SK-N-SH treated with all-trans-retinoic acid at 6 μM for 48 hours (cell line): ENCODE measurements at regions not wholly inside any gene's neighbourhood (a gene's known extent, or its start where the extent isn't known, plus 50 kb on each side); places are given as distances from the start of the nearest gene placed in this dataset.

ENCODE experiments used
- ATAC-seq: fragments of 200-7000 bp; cut with Tn5 transposase; 3 replicates; pipeline ENCODE4 v1.9.1; 2020; ENCODE audit warnings: mild to moderate bottlenecking, moderate library complexity
- BACH2 ChIP-seq: fragments of 250-450 bp; sonication (Bioruptor Pico); IDR thresholded peaks from 2 replicates; pipeline ENCODE4 v1.9.0; 2021; ENCODE audit warnings: mild to moderate bottlenecking, borderline replicate concordance
- CREB5 ChIP-seq: fragments of 250-450 bp; sonication (Bioruptor Pico); IDR thresholded peaks from 2 replicates; pipeline ENCODE4 v1.5.1; 2020; ENCODE audit warnings: low read depth, mild to moderate bottlenecking, moderate library complexity
- CSDC2 ChIP-seq: fragments of 250-450 bp; sonication (Bioruptor Pico); IDR thresholded peaks from 2 replicates; pipeline ENCODE4 v1.5.0; 2020; ENCODE audit warnings: mild to moderate bottlenecking, moderate library complexity
- CSRNP3 ChIP-seq: fragments of 250-450 bp; sonication (Bioruptor Pico); IDR thresholded peaks from 2 replicates; pipeline ENCODE4 v1.5.1; 2021; ENCODE audit warnings: mild to moderate bottlenecking, moderate library complexity
- ESRRG ChIP-seq: fragments of 250-450 bp; sonication (Bioruptor Pico); IDR thresholded peaks from 2 replicates; pipeline ENCODE4 v1.6.1; 2021; ENCODE audit warnings: mild to moderate bottlenecking
- GLIS3 ChIP-seq: fragments of 250-450 bp; sonication (Bioruptor Pico); IDR thresholded peaks from 2 replicates; pipeline ENCODE4 v1.5.0; 2020; ENCODE audit warnings: mild to moderate bottlenecking, moderate library complexity
- ISL1 ChIP-seq: fragments of 250-450 bp; sonication (Bioruptor Pico); IDR thresholded peaks from 2 replicates; pipeline ENCODE4 v2.1.2; 2022; ENCODE audit warnings: mild to moderate bottlenecking, moderate library complexity
- OSR1 ChIP-seq: fragments of 250-450 bp; sonication (Bioruptor Pico); IDR thresholded peaks from 2 replicates; pipeline ENCODE4 v1.8.0; 2022; ENCODE audit warnings: moderate library complexity, mild to moderate bottlenecking, inconsistent platforms
- POU6F1 ChIP-seq: fragments of 250-450 bp; sonication (Bioruptor Pico); IDR thresholded peaks from 2 replicates; pipeline ENCODE4 v1.8.0; 2021; ENCODE audit warnings: low read depth, mild to moderate bottlenecking, moderate library complexity, borderline replicate concordance
- RARB ChIP-seq: fragments of 250-450 bp; sonication (Bioruptor Pico); IDR thresholded peaks from 2 replicates; pipeline ENCODE4 v1.8.0; 2021; ENCODE audit warnings: mild to moderate bottlenecking, moderate library complexity
- SNAI2 ChIP-seq: fragments of 250-450 bp; sonication (Bioruptor Pico); IDR thresholded peaks from 2 replicates; pipeline ENCODE4 v1.5.0; 2020; ENCODE audit warnings: mild to moderate bottlenecking, moderate library complexity
- TCF4 ChIP-seq: fragments of 250-450 bp; sonication (Bioruptor Pico); IDR thresholded peaks from 2 replicates; pipeline ENCODE4 v1.8.0; 2021; ENCODE audit warnings: mild to moderate bottlenecking, moderate library complexity, borderline replicate concordance
- TOX ChIP-seq: fragments of 250-450 bp; sonication (Bioruptor Pico); IDR thresholded peaks from 2 replicates; pipeline ENCODE4 v1.8.0; 2021; ENCODE audit warnings: mild to moderate bottlenecking, moderate library complexity, borderline replicate concordance
- TSHZ2 ChIP-seq: fragments of 250-450 bp; sonication (Bioruptor Pico); IDR thresholded peaks from 2 replicates; pipeline ENCODE4 v1.5.0; 2020; ENCODE audit warnings: mild to moderate bottlenecking, moderate library complexity
- ZC3H10 ChIP-seq: fragments of 250-450 bp; sonication (Bioruptor Pico); IDR thresholded peaks from 2 replicates; pipeline ENCODE4 v1.5.1; 2021; ENCODE audit warnings: mild to moderate bottlenecking, moderate library complexity
- ZFP3 ChIP-seq: fragments of 250-450 bp; sonication (Bioruptor Pico); IDR thresholded peaks from 2 replicates; pipeline ENCODE4 v1.5.0; 2020; ENCODE audit warnings: mild to moderate bottlenecking, moderate library complexity
- ZFP30 ChIP-seq: fragments of 450-650 bp; formaldehyde crosslinking; IDR thresholded peaks from 2 replicates; pipeline ENCODE4 v1.5.0; 2022; ENCODE audit warnings: mild to moderate bottlenecking, moderate library complexity
- ZNF565 ChIP-seq: fragments of 450-650 bp; formaldehyde crosslinking; conservative IDR thresholded peaks from 2 replicates; pipeline ENCODE4 v1.5.0; 2020; ENCODE audit warnings: low read depth, mild to moderate bottlenecking, moderate library complexity
- ZNF70 ChIP-seq: fragments of 450-650 bp; formaldehyde crosslinking; IDR thresholded peaks from 2 replicates; pipeline ENCODE4 v1.5.0; 2020; ENCODE audit warnings: mild to moderate bottlenecking, moderate library complexity

- TF ChIP-seq RARB (CRISPR knock-in tag): no peak
These were observed 162.4 kb upstream of the PRICKLE2 start (continued) for GRCh38 chr3:64387688-64388087.

GRCh38 chr3:64385277-64385676 lies 160.0 kb upstream of the PRICKLE2 start:
- ATAC-seq: no peak

GRCh38 chr3:64384561-64384960 lies 159.3 kb upstream of the PRICKLE2 start:
- no peak for ATAC-seq
- TF ChIP-seq ESRRG (no peak), RARB (CRISPR knock-in tag) (no peak), ZNF70 (CRISPR knock-in tag) (no peak), TOX (CRISPR knock-in tag) (no peak), POU6F1 (no peak), CREB5 (CRISPR knock-in tag) (no peak), TSHZ2 (CRISPR knock-in tag) (no peak), ZNF565 (CRISPR knock-in tag) (no peak), CSDC2 (CRISPR knock-in tag) (no peak)

More at GRCh38 chr3:64385277-64385676, 160.0 kb upstream of the PRICKLE2 start:
- TF ChIP-seq RARB (CRISPR knock-in tag) (no peak), CREB5 (CRISPR knock-in tag) (no peak), CSDC2 (CRISPR knock-in tag) (no peak), TOX (CRISPR knock-in tag) (no peak), ZC3H10 (CRISPR knock-in tag) (no peak), OSR1 (CRISPR knock-in tag) (no peak), GLIS3 (CRISPR knock-in tag) (no peak), TCF4 (CRISPR knock-in tag) (no peak), ZNF70 (CRISPR knock-in tag) (no peak), POU6F1 (no peak), BACH2 (CRISPR knock-in tag) (no peak), TSHZ2 (CRISPR knock-in tag) (no peak), CSRNP3 (CRISPR knock-in tag) (no peak), SNAI2 (CRISPR knock-in tag) (no peak), ISL1 (CRISPR knock-in tag) (no peak), ZFP3 (no peak), ESRRG (no peak), ZFP30 (CRISPR knock-in tag) (no peak)
